Neural progenitor cell (in vitro differentiated cells): ENCODE measurements at regions not wholly inside any gene's neighbourhood (a gene's known extent, or its start where the extent isn't known, plus 50 kb on each side); places are given as distances from the start of the nearest gene placed in this dataset.

Experiments
- DNase-seq: peaks from one replicate; pipeline ENCODE4 v3.0.0-alpha.2; 2016; ENCODE audit warnings: low spot score
- H2AFZ ChIP-seq: fragments of 200-600 bp; sonication (generic); replicated peaks from 2 replicates; pipeline ENCODE4 v1.6.1; 2016; ENCODE audit warnings: antibody characterized with exemption
- H3F3A ChIP-seq: fragments of 200-600 bp; sonication (generic); 2 replicates; pipeline ENCODE4 v1.6.1; 2016; ENCODE audit warnings: antibody characterized with exemption, low read depth
- H3K27ac ChIP-seq: fragments of 200-600 bp; sonication (generic); 2 replicates; pipeline ENCODE4 v1.5.1; 2016; ENCODE audit warnings: mild to moderate bottlenecking
- H3K27me3 ChIP-seq: fragments of 200-600 bp; sonication (generic); 2 replicates; pipeline ENCODE4 v1.6.1; 2016; ENCODE audit warnings: mild to moderate bottlenecking, moderate library complexity
- H3K36me3 ChIP-seq: fragments of 200-600 bp; sonication (generic); 2 replicates; pipeline ENCODE4 v1.5.1; 2016
- H3K4me1 ChIP-seq: fragments of 200-600 bp; sonication (generic); 2 replicates; pipeline ENCODE4 v1.6.1; 2016; ENCODE audit warnings: mixed run types
- H3K4me2 ChIP-seq: fragments of 200-600 bp; sonication (generic); 2 replicates; pipeline ENCODE4 v1.6.1; 2016
- H3K4me3 ChIP-seq: fragments of 200-600 bp; sonication (generic); 2 replicates; pipeline ENCODE4 v1.5.1; 2016
- H3K79me2 ChIP-seq: fragments of 200-600 bp; sonication (generic); 2 replicates; pipeline ENCODE4 v1.6.1; 2016; ENCODE audit warnings: low read depth
- H3K9ac ChIP-seq: fragments of 200-600 bp; sonication (generic); 2 replicates; pipeline ENCODE4 v1.6.1; 2016
- H3K9me3 ChIP-seq: fragments of 200-600 bp; sonication (generic); 2 replicates; pipeline ENCODE4 v1.5.1; 2016; ENCODE audit warnings: low read depth
- H4K20me1 ChIP-seq: fragments of 200-600 bp; sonication (generic); 2 replicates; pipeline ENCODE4 v1.6.1; 2016; ENCODE audit warnings: low read depth
- H3K27ac Mint-ChIP-seq: 3 replicates; pipeline ENCODE4 v1.8.0; 2021; ENCODE audit warnings: mixed read lengths
- H3K27me3 Mint-ChIP-seq: 2 replicates; pipeline ENCODE4 v1.8.0; 2022; ENCODE audit warnings: low read depth, mild to moderate bottlenecking, inconsistent platforms, moderate library complexity, mixed read lengths; ENCODE audit not compliant: insufficient read depth
- H3K36me3 Mint-ChIP-seq: 3 replicates; pipeline ENCODE4 v1.8.0; 2021; ENCODE audit warnings: mixed read lengths
- H3K4me1 Mint-ChIP-seq: 3 replicates; pipeline ENCODE4 v1.8.0; 2021; ENCODE audit warnings: mixed read lengths
- H3K4me3 Mint-ChIP-seq: 3 replicates; pipeline ENCODE4 v1.8.0; 2021; ENCODE audit warnings: mild to moderate bottlenecking, moderate library complexity, mixed read lengths
- H3K9me3 Mint-ChIP-seq: 3 replicates; pipeline ENCODE4 v1.8.0; 2020; ENCODE audit warnings: mixed read lengths
- EZH2 ChIP-seq: fragments of 200-600 bp; sonication (generic); IDR thresholded peaks from 2 replicates; pipeline ENCODE4 v1.6.1; 2017; ENCODE audit warnings: antibody characterized with exemption, mild to moderate bottlenecking, moderate library complexity
- EZH2phosphoT487 ChIP-seq: fragments of 200-600 bp; sonication (generic); IDR thresholded peaks from 2 replicates; pipeline ENCODE4 v1.6.1; 2017; ENCODE audit warnings: antibody characterized with exemption
- TF ChIP-seq, protein P1 (sequence below): fragments of 200-600 bp; sonication (generic); IDR thresholded peaks from 2 replicates; pipeline ENCODE4 v1.5.1; 2017; ENCODE audit warnings: antibody characterized with exemption, mild to moderate bottlenecking

DNA sequence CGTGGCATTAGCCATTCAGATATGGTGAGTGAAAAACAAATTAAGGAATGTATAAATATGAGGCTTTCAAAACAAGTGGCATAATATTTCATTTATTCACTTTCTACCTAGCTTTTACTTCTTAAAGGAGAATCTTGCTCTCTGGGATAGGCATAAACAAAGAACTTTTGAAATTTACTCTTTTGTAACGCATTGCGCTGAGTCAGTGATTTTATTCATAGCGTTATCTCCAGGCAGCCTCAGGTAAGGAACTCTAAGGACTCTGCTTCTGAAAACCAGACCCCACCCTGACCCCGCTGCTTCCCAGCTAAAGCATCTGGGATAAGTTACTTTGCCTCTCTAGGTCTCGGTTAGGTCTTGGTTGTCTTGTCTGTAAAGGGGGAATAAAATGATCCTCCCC is 234.7 kb downstream of the MYLK4 start:
- peaks cover 2% of the 10 kb centered on the region for H3K27me3 Mint-ChIP-seq
- Histone ChIP-seq H3K9me3 (peaks cover 10% of the 10 kb centered on the region), H3F3A (no peaks in the 10 kb centered on the region), H3K27me3 (no peaks in the 10 kb centered on the region), H4K20me1 (no peaks in the 10 kb centered on the region), H2AFZ (no peak overlapping the region), H3K4me2 (no peak overlapping the region), H3K79me2 (no peaks in the 10 kb centered on the region), H3K9ac (no peak overlapping the region), H3K4me1 (no peaks in the 10 kb centered on the region), H3K36me3 (no peaks in the 10 kb centered on the region), H3K4me3 (no peak overlapping the region), H3K27ac (no peak overlapping the region)
- no peak overlapping the region for H3K4me3 Mint-ChIP-seq
- TF ChIP-seq, protein P1, sequence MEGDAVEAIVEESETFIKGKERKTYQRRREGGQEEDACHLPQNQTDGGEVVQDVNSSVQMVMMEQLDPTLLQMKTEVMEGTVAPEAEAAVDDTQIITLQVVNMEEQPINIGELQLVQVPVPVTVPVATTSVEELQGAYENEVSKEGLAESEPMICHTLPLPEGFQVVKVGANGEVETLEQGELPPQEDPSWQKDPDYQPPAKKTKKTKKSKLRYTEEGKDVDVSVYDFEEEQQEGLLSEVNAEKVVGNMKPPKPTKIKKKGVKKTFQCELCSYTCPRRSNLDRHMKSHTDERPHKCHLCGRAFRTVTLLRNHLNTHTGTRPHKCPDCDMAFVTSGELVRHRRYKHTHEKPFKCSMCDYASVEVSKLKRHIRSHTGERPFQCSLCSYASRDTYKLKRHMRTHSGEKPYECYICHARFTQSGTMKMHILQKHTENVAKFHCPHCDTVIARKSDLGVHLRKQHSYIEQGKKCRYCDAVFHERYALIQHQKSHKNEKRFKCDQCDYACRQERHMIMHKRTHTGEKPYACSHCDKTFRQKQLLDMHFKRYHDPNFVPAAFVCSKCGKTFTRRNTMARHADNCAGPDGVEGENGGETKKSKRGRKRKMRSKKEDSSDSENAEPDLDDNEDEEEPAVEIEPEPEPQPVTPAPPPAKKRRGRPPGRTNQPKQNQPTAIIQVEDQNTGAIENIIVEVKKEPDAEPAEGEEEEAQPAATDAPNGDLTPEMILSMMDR = no peak
- no peak for TF ChIP-seq EZH2phosphoT487
- no peak for TF ChIP-seq EZH2
- DNase-seq = no peak
- H3K9me3 Mint-ChIP-seq = peaks cover 7% of the 10 kb centered on the region
- no peak overlapping the region for H3K27ac Mint-ChIP-seq
- no peaks in the 10 kb centered on the region for H3K36me3 Mint-ChIP-seq
- H3K4me1 Mint-ChIP-seq = no peaks in the 10 kb centered on the region

DNA sequence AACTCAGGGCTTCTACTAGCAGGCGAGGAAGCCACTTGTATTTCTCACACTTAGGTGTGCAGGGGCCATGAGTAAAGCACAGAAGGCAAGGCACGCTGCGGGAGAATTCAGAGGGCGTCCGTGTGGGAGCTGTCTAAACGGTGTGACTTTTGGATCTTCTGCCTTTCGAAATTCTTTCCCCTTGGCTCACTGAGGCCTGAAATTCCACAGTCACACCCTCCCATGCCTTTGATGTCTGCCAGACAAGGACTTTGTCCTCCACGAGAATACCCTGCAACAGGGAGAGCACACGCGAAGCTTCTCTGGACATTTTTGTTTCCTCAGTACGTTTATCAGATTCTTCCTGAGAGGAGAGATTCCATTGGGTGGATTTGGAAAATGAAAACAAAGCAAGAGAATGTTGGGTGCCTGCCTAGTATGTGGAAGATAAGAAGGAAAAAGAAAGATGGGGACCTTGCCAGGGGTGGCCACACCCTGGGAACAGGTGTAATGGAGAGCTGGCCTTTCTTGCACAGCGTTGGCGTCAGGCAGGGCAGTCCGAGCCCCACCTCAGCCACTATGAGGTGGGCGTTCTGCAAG is 235.7 kb downstream of the MYLK4 start:
- H3K4me3 ChIP-seq = no peak overlapping the region

DNA sequence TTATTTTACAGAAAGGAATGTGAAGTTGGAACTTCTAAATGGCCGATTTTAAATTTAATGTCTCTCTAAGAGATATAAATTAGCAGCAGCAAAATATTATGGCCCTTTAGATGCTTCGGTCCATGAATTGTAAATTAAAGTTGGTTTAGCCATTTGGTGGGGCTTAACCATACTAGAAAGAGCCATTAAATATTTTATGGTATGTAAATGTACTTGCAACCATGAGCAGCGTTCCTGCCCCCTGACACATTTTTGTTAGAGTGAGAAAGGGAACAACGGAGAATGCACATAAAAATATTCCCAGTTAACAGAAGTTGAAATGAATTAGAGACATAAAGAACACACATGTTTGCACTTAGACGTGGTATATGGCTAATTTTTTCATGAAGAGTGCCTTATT is 237.9 kb downstream of the MYLK4 start:
- Histone ChIP-seq H3K4me3 (no peak overlapping the region), H3K79me2 (no peaks in the 10 kb centered on the region), H3K36me3 (no peaks in the 10 kb centered on the region), H3K4me2 (no peak overlapping the region), H3K27me3 (no peaks in the 10 kb centered on the region), H2AFZ (no peak overlapping the region), H4K20me1 (no peaks in the 10 kb centered on the region), H3K27ac (no peak overlapping the region), H3K9ac (no peak overlapping the region), H3K9me3 (no peaks in the 10 kb centered on the region), H3F3A (no peaks in the 10 kb centered on the region), H3K4me1 (no peaks in the 10 kb centered on the region)
- TF ChIP-seq EZH2 (no peak), EZH2phosphoT487 (no peak)
- TF ChIP-seq, protein P1 = no peak
- H3K4me1 Mint-ChIP-seq = no peaks in the 10 kb centered on the region
- peaks cover 2% of the 10 kb centered on the region for H3K27me3 Mint-ChIP-seq
- H3K4me3 Mint-ChIP-seq = no peak overlapping the region
- H3K36me3 Mint-ChIP-seq = no peaks in the 10 kb centered on the region
- no peaks in the 10 kb centered on the region for H3K9me3 Mint-ChIP-seq
- DNase-seq = no peak
- no peak overlapping the region for H3K27ac Mint-ChIP-seq

More for the DNA sequence above, 235.7 kb downstream of the MYLK4 start:
- Histone ChIP-seq H3K36me3 (no peaks in the 10 kb centered on the region), H3K4me1 (no peaks in the 10 kb centered on the region), H3K4me2 (no peak overlapping the region), H4K20me1 (no peaks in the 10 kb centered on the region), H3K9ac (no peak overlapping the region), H3F3A (no peaks in the 10 kb centered on the region), H3K9me3 (peaks cover 10% of the 10 kb centered on the region), H3K79me2 (no peaks in the 10 kb centered on the region), H2AFZ (no peak overlapping the region), H3K27ac (no peak overlapping the region), H3K27me3 (no peaks in the 10 kb centered on the region)
- H3K36me3 Mint-ChIP-seq = no peaks in the 10 kb centered on the region
- peaks cover 2% of the 10 kb centered on the region for H3K27me3 Mint-ChIP-seq
- no peaks in the 10 kb centered on the region for H3K4me1 Mint-ChIP-seq
- TF ChIP-seq EZH2phosphoT487 (no peak), EZH2 (no peak)
- TF ChIP-seq, protein P1 = no peak
- H3K4me3 Mint-ChIP-seq = no peak overlapping the region
- H3K9me3 Mint-ChIP-seq = peaks cover 7% of the 10 kb centered on the region
- H3K27ac Mint-ChIP-seq = no peak overlapping the region
- DNase-seq = no peak
